Effector CD4-positive, alpha-beta T cell (primary cell): ENCODE measurements at regions not wholly inside any gene's neighbourhood (a gene's known extent, or its start where the extent isn't known, plus 50 kb on each side); places are given as distances from the start of the nearest gene placed in this dataset.
"Not testable (repeated sequence)": the region's sequence is repeated elsewhere in the genome, so short reads cannot be mapped to it uniquely, and the experiment has no call there.

Experiments
- DNase-seq: peaks from one replicate; pipeline ENCODE4 v3.0.0-alpha.2; 2020

DNA sequence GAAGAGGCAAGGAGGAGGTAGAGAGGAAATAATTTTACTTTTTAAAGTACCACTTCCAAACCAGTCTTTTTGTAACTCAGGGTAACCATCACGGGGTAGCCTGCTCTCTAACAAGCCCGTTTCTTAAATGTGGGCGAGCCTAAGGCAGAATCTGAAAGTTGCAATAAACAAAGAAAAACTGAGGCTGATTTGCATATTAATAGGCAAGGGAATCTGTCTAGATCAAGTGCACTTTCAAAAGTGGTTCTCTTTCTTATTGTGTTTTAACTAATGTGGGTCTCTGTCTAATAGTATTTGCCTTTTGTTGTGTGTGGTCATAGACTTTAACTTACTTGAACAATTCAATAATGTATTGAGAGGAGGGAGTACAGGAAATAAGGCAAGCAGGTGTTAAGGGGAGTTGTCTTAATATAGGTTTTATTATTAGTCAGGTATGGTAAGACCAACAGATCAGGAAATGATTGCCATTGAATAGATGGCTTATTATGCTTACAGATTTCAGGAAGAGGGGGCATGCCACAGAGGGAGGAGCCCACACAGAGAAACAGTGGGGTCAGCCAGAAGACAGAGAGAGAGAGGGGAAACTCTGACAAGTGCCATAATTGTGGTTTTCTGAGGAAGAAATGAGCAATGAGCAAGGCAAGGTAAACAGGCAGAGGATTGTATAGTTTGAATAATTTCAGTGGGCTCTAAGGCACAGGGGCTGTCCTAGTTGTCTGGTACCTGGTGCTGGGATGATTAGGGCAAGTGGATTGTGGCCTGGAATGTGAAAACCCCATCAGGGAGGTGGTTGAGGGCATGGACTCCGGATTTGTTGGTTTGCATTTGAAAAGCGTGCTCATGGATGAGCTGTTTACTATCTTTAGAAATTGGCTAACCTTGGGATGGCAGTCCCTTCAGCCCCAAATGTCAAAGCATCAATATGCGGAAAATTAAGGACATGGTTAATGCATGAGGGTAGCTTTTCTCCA is 237.2 kb downstream of the TOX3 start:
- DNase-seq: no peak

DNA sequence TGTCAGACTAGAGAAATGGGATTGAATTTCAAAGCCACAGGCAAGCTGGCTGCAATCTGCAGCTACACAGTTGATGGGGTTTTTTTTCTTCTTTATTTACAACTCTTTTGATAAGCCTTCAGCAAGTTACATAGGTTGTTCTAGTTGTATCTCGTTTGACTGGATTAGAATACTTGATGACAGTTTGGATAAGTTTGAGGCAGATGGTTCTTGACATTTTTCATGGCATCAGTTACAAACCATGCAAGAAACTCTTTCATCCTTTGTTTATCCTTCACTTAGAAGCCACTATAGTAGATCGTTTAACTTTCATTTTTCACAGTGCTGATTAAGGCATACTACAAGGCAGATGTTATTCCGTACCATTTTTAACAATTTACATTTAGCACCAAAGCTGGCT is 238.9 kb downstream of the TOX3 start:
- DNase-seq: no peak

DNA sequence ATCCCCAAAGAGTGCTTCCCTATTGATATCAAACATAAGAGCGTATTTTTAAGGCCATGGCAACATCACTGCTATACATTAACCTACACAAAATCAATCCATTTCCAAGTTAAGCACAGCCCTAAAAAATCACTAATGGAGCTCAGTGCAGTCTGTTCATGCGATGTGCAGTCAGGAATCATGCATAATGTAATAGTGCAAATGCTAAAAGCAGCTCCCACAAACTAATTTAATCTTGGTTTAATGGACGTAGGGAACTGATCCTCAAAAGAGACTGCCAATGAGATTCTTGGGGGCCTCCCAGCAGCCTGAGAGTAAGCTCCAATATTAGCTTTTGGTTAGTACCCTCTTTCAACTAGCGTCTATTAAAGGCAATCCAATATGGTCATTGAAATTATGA is 245.9 kb downstream of the TOX3 start:
- no peak for DNase-seq

DNA sequence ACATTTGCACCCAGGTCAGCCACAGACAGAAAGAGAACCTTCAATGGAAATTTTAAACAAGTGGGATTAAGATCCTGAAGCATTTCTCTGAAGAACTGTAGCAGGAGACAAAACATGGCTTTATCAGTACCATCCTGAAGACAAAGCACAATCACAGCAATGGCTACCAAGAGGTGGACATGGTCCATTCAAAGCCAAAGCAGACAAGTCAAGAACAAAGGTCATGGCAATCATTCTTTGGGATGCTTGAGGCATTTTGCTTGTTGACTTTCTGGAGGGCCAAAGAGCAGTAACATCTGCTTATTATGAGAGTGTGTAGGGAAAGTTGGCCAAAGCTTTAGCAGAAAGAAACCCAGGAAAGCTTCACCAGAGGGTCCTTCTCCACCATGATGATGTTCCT is 248.2 kb downstream of the TOX3 start:
- DNase-seq: no peak

DNA sequence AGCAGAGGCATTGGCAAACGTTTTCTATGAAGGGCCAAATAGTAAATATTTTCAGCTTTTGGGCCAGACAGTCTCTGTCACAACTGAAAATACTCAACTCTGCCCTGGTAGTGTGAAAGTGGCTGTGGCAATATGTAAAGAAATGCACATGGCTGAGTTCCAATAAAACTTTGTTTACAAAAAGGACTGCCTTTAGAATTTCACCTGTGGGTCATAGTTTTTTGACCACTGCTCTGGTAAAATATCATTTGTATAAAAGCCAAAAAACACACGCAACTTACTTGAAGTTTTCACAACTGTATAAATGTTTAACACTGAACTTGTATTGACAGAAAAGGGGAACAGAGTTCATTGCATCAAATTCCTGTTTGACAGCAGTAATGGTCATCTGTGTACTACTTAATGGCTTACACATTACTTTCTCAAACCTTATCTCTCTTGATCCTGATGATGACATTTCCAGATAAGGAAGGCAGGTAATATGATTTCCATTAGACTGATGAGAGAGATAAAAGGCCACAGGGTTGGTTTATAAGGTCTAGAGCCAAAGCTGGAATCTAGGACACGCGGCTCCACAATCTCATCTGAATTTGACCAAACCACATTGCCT is 250.1 kb downstream of the TOX3 start:
- DNase-seq: not testable (repeated sequence)

DNA sequence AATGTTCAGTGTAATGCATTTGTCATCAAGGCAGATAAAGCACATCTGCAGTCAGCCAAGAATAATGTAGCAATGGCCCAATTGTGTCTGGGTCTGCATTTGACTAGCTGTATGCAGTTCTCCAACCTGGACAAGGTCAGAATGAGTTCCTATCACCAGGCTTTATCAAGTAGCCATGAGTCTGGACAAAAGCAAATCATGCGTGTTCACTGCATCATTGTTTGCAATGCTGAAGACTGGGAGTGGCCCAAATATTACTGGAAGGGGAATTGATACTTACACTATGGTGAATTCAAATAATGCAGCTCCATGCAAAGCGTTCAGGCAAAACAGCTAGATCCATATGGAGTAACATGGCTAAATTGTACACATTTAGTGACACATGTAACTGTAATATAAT is 250.9 kb downstream of the TOX3 start:
- DNase-seq: no peak

DNA sequence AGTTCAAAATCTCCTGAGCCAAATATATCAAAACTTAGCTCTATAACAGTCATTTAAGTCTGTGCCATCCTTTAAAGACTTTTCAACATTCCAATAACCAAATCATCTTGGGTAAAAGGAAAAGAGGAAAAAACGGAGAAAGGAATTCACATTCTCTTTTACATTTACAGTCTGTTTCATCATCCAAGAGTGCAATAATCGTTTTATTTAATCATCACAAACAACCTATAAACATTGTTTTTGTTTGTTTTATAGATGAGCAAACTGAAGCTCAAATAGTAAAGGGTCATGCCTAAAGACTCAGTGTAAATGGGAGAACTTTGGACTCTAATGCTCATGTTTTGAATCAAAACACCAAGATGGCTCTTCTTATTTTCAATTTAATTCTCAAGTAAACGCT is 252.3 kb downstream of the TOX3 start:
- DNase-seq: no peak

DNA sequence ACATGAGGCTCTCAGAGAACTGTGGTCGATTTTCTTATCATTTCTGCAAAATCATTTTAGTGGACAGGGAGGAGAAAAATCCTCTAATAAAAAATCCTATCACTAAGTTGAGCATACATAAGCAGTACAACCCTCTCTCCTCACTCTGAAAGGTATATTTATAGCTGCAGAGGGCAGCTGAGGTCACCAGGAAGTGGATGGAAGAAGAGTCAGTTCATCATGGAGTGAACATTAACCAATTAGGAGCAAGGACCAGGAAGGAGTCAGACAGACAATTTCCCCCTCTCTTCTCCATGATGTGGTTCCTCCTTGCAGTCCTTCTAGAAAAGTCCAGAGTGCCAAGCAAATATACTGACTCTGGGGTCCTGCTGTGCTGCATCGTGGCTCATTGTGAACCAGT is 253.7 kb downstream of the TOX3 start:
- no peak for DNase-seq

DNA sequence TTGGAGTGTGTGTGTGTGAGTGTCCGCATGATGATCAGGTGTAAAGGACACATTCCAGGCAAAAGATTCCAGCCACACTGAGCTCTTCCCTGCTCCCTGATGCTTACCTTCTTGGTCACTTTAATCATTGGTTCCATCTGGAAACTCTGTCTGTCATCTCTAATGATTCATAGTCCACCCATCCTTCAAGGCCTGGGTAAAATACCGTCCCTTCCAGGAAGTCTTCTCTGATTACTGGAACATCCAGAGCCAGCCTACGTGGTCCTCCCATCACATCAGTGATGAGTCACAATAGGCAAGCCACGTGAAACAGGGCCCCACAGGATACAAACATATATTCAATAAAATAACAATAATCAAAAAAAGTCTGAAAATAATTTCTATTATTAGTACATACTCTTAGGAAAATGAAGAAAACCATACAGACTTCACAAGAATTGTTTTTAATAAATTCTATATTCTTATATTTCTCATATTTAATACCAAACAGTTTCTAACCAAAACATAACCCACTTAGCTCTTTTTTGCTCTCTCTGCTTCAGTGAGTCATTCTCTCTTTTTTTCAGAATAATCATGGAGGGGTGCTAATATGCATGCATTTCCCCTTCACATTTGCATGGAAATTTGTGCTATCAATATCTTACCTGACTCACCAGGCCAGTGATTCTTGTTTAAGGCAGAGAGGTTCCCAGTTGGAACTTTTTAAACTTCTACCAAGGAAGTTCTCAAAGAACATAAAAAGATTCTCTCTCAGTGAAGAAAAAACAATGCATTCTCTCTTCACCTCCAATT is 263.2 kb downstream of the TOX3 start:
- no peak for DNase-seq

DNA sequence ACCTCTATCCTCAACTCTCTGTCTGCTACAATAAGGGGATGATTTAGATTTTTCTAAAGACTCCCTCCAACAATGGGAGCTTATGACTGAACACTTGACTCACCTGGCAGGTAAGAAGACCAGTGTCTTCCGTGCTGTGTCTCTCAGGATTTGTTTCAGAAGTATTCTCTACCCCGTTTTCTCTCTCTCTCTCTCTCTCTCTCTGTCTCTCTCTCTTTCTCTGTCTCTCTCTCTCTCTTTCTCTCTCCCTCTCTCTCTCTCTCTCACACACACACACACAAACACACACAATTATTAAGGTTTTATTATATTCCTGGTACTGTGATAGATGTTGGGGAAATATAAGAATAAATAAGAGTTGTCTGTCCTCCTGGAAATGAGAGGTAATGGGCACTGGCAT is 263.9 kb downstream of the TOX3 start:
- DNase-seq: no peak

DNA sequence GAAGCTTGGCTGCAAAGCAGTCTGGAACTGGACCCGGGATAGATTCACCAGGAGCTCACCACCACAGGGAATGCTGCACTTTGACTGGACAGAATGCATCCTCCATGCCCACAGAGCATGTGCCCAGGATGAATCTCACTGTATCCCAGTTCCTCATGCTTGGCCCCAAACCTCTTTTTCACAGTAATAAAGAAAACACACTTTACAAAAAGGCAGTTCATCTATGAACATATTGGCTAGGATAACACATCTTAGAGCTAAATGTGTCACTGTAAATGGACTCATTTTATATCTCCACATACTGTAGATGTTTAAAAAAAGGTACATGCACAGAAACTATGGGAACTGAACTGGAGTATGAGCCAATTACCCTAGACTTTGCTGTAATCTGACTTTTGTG is 266.9 kb downstream of the TOX3 start:
- DNase-seq: no peak

DNA sequence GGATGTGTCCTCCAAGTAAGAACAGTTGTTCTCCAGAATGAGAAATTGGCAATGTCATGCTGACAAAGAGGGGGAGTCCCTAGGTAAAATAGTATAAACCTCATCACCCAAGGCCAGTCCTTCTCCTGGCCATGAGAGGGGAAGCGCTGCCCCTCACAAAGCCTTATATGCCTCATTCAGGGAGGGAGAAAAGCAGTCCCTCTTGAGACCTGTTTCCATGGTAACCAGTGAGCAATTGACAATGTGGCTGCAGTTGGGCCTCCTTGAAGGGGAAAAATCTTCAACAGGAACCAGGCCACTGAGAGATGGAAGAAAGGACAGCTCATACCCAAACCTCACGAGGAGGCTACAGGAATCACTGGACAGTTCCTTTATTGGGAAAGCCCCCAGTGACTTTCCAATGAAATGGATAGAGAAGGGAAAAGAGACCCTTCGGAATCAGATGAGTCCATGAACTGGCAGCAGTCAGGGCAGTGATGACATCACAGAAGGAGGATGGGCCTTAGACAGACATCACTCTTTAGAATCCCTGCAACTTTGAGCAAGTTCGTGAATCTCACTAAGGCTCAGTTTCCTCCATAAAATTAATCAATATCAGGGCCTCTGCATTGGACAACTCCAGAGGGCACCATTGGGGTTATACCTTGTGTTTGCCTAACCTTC is 275.7 kb downstream of the TOX3 start:
- DNase-seq: no peak

DNA sequence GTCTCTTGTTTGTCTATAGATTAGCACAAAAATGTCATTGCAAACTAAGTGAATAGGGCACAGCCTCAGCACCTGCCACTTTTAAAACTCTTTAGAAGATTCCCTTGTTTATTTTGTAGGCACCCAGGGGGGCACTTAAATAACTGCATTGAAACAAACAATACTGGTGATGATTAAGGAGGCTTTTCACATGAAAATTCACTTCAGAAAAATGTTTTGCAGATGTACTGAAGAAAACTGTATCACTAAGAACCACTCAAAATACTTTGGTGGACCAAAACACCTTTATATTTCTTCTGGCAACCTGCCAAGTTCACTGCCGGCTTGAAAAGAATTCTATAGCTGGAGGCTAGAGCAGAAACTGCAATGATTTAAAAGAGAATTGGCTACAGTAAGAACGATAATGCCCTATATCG is 281.5 kb downstream of the TOX3 start:
- no peak for DNase-seq

DNA sequence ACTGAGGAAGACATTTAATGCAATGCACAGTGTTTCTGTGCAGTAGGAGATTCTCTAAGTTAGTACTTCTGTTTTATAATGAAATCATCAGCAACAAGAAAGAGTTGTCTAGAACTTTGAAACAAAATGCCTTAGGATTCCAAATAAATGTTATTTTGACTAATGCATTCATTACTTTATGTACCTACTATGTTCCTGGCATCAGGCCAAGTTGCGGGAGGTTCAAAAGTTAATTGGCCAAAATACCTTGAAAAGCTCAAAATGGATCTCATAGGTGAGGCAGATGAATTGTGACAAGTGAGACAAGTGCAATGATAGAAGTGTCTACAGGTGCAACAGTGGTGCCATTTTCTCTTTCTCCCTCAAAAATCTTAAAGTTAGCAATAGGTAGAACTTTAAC is 289.4 kb downstream of the TOX3 start:
- DNase-seq: no peak

DNA sequence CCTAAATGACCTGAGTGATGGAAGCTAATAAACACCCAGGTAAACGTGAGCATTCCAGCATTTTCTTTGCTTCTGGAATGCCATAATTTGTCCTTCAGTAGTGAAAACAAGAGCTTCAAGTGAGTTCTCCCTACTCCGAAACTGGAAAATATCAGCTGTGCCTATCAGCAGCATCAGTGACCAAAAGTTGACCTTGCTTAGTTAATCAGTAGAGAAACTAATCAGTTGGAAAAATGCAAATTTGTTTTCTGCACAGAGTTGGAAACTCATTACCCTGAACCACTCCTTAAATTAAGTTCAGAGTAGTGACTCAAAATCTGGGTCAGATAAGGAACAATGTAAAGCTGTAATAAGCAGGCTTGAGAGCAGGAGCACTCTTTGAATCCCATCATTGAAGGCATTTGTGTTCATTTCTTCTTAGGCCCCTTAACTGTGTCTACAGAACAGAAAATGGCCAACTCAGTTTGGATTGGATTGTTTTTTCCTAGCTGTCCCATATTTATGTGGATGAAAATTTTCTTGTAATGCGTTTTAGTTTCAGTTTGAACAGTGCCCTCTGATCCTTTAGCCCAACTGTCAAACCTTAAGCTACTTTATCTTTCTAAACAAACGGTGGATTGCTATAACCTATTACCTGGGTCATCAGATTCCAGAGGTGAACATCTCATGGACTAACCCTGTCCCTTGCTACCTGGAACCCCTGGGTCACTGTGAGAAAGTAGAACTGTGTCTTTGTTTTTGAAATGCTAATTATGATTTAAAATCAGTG is 290.4 kb downstream of the TOX3 start:
- DNase-seq: no peak

DNA sequence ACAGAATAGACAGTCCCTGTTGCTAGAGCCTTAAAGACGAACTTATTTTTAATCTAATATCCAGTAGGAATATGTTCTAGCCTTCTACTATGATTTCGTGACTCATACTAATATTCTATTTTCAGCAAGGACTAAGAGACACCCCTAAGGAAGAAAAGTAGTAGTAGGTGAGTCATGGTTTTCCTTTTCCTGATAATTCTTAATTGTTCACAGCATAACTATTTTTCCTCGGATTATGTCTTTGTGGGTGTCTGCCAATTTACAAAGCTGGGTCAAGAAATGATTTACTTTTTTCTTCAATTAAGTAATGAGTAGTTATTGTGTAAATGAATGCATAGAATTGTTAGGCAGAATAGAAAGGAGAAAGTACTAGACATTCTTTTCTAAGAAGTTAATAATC is 292.2 kb downstream of the TOX3 start:
- no peak for DNase-seq

DNA sequence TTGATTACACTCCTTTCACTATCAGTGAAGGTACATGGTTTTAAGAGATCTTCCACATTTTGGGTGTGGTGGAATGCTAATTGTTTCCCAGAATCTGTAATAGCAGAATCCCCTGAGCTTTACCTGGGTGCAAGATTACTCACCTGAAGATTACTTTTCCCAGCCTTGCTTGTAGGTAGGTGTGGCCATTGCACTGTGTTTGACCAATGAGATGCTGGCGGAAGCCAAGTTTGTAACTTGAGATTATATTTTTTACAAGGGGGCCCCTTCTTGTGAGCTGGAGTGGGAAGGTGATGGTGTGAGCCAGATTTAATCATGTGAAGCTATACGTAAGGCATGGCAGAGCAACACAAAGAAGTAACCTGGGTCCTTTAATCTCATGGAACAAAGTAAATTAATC is 294.3 kb downstream of the TOX3 start:
- no peak for DNase-seq

DNA sequence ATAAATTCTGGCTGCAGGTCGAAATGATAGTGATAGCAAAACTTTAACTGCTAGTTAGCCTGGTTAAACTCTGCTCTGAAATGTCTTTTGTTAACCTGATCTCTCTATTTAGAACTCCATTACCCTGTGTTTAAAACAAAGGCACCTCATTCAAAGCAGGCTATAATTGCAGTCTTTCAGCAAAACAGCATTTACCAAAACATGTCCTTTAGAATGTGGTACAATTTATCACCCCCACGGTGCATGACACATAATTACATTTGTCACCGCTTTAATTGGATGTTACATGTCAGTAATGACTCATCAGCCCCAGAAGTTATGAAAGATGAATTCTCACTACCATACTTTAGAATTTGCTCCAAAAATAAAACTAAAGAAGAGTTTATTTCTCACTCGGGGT is 295.4 kb downstream of the TOX3 start:
- no peak for DNase-seq

DNA sequence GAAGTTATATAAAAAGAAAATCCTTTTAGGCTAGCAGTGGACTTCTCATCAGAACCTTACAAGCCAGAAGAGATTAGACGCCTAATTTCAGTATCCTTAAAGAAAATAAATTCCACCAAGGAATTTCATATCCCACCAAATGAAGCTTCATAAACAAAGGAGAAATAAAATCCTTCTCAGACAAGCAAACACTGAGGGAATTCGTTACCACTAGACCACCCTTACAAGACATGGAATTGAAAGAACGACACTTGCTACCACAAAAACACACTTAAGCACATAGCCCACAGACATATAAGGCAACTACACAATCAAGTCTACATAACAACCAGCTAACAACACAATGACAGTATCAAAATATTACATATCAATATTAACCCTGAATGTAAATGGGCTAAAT is 299.2 kb downstream of the TOX3 start:
- DNase-seq: no peak

DNA sequence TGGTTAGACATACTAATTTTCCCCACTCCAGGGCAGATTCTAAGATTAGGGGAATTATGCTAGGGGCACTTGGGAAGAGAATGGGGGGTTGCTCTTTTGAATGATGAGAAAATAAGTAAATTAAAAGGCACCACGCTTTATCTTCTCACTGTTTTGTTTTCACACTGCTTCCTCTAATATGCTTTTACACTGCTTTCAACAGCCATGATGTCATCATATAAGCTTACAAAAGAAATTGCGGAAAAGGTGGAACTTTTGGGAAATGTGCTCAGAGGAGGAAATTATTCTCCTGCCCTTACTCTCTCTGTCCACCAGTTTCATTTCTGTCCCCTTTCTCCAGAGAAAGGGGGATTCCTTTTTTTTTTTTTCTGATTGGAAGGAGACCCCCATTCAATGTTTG is 308.2 kb downstream of the TOX3 start:
- no peak for DNase-seq

DNA sequence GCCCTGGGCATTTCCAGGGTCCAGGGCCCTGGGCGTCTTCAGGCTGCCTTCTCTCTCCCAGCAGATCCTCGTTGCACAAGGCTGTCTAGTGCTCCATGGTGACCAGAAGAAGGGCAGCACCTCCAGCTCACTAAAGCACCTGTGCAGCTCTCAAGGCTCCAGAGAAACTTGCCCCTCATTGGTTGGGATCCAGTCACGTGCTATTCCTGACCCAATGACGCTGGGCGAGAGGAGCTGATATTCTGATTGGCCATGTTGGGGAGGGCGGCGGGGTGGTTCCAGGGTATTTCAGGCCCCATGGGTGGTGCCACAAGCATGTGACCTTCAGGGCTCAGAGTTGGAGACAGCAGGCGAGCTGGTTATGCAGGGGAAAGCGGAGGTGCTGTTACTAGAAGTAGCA is 309.1 kb downstream of the TOX3 start:
- no peak for DNase-seq

DNA sequence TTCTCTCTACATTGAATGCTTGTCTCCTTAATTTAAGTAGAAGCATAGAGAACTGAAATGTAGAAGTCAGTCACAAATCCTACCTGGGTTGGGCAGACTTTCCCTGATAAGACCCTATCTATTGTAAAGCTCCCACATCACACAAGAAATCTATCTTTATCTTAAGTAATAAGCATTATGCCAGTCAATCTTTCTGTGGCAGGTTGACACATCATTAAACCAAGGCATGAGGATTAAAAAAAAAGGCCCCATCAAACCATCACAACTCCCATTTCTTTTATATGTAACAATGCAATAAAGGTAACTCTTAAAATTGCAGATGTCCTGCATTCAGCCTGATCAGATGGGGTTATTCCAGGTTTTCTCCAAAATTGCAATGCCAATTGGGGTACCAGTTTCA is 311.8 kb downstream of the TOX3 start:
- DNase-seq: no peak
